ENCODE measurements at regions not wholly inside any gene's neighbourhood (a gene's known extent, or its start where the extent isn't known, plus 50 kb on each side); places are given as distances from the start of the nearest gene placed in this dataset.

DNA sequence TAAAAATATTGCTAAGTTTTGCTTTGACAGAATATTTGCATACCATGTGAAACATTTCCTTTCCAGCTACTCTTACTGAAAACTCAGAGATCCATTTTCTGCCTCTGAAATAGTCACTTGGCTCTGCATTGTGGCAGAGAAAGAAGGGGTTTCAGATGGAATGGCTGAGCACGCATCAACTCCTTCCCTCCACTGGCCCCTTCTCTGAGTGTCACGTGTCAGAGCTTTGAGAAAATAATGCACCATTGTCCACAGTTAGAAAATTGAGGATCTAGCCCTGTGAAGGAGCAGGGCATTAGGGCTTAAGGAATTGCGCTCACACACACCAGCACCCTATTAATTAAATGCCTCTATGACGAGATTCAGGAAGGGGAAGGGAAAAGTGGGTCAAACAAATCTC, 78.8 kb upstream of the FAT4 start:
- Histone ChIP-seq H4K20me1 (ENCODE audit: insufficient read depth) (no peaks in the 10 kb centered on the region), H3K4me3 (replicated peaks in 1 of 2; ENCODE audit: low read depth in 1 of 2, low read length in 2 of 2) (no peak overlapping the region), H3K79me2 (ENCODE audit: insufficient read depth, low read length) (no peaks in the 10 kb centered on the region), H3K9me2 (ENCODE audit: insufficient read depth) (no peaks in the 10 kb centered on the region), H3K4me2 (ENCODE audit: low read length) (no peak overlapping the region), H3K27ac (ENCODE audit: low read depth, low read length) (no peak overlapping the region), H2AFZ (ENCODE audit: low read depth, low read length, poor library complexity, severe bottlenecking) (no peak overlapping the region), H3K27me3 (ENCODE audit: insufficient read depth, low read length) (no peaks in the 10 kb centered on the region), H3K9ac (ENCODE audit: low read length) (no peak overlapping the region), H3K9me3 (ENCODE audit: control insufficient read depth in 1 of 2, insufficient read depth in 1 of 2, low read depth in 1 of 2, low read length in 2 of 2) (no peaks in the 10 kb centered on the region), H3K36me3 (ENCODE audit: control insufficient read depth in 1 of 2, insufficient read depth in 2 of 2, low read length in 2 of 2) (no peaks in the 10 kb centered on the region), H3K4me1 (ENCODE audit: control insufficient read depth in 1 of 2, insufficient read depth in 2 of 2, low read length in 2 of 2) (no peaks in the 10 kb centered on the region)
- BruUV-seq (replicated peaks): no TSS peak
- RAD21 ChIA-PET (ENCODE audit: low non-redundant PET in 1 of 2, low total read pairs in 2 of 2, uncharacterized antibody in 2 of 2, unreplicated experiment in 2 of 2): no interaction called here
- intact Hi-C loops (cut with micrococcal nuclease): no loop called here
- no peak for TF ChIP-seq ELF1 (IDR thresholded peaks at IDR 0.05; ENCODE audit: borderline replicate concordance, low read depth)
- TF ChIP-seq, protein P1, sequence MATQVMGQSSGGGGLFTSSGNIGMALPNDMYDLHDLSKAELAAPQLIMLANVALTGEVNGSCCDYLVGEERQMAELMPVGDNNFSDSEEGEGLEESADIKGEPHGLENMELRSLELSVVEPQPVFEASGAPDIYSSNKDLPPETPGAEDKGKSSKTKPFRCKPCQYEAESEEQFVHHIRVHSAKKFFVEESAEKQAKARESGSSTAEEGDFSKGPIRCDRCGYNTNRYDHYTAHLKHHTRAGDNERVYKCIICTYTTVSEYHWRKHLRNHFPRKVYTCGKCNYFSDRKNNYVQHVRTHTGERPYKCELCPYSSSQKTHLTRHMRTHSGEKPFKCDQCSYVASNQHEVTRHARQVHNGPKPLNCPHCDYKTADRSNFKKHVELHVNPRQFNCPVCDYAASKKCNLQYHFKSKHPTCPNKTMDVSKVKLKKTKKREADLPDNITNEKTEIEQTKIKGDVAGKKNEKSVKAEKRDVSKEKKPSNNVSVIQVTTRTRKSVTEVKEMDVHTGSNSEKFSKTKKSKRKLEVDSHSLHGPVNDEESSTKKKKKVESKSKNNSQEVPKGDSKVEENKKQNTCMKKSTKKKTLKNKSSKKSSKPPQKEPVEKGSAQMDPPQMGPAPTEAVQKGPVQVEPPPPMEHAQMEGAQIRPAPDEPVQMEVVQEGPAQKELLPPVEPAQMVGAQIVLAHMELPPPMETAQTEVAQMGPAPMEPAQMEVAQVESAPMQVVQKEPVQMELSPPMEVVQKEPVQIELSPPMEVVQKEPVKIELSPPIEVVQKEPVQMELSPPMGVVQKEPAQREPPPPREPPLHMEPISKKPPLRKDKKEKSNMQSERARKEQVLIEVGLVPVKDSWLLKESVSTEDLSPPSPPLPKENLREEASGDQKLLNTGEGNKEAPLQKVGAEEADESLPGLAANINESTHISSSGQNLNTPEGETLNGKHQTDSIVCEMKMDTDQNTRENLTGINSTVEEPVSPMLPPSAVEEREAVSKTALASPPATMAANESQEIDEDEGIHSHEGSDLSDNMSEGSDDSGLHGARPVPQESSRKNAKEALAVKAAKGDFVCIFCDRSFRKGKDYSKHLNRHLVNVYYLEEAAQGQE (IDR thresholded peaks at IDR 0.05; ENCODE audit: low read depth): no peak
- TF ChIP-seq, protein P2, sequence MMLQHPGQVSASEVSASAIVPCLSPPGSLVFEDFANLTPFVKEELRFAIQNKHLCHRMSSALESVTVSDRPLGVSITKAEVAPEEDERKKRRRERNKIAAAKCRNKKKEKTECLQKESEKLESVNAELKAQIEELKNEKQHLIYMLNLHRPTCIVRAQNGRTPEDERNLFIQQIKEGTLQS (IDR thresholded peaks at IDR 0.05): no peak
- no peak for TF ChIP-seq EGR1 (IDR thresholded peaks at IDR 0.05; ENCODE audit: low read depth)
- TF ChIP-seq RAD21 (IDR thresholded peaks at IDR 0.05; ENCODE audit: low read depth): no peak
- TF ChIP-seq, protein P3, sequence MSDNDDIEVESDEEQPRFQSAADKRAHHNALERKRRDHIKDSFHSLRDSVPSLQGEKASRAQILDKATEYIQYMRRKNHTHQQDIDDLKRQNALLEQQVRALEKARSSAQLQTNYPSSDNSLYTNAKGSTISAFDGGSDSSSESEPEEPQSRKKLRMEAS (IDR thresholded peaks at IDR 0.05): no peak
- no peak for TF ChIP-seq YY1 (IDR thresholded peaks at IDR 0.05; ENCODE audit: extremely low read depth, insufficient replicate concordance, low read depth, low read length)
- no peak for TF ChIP-seq FOSL1 (IDR thresholded peaks at IDR 0.05; ENCODE audit: low read depth)
- CTCF ChIA-PET: interaction anchor here (1.2 kb wide), 1 partner anchor 9 kb away, joined by 6 read pairs; no protein-coding TSS in a partner anchor
- POLR2A ChIA-PET: no interaction called here
- DNase-seq (ENCODE audit: low read depth, low spot score) (no peak), ATAC-seq (no peak)

Data from HCT116 (cell line).